SJSA1 (cell line): ENCODE measurements at regions not wholly inside any gene's neighbourhood (a gene's known extent, or its start where the extent isn't known, plus 50 kb on each side); places are given as distances from the start of the nearest gene placed in this dataset.
"Not testable (repeated sequence)": the region's sequence is repeated elsewhere in the genome, so short reads cannot be mapped to it uniquely, and the experiment has no call there.

ENCODE experiments used
- DNase-seq, 2 experiments: peaks; one replicate each; pipeline ENCODE4 v3.0.0-alpha.2; 2015 to 2020; ENCODE audit warnings: low spot score in 2 of 2, low read depth in 1 of 2
- H3K27ac ChIP-seq: fragments of 250-450 bp; sonication (Bioruptor Pico); 2 replicates; pipeline ENCODE4 v1.5.1; 2020; ENCODE audit warnings: mild to moderate bottlenecking, moderate library complexity
- H3K27me3 ChIP-seq: fragments of 250-450 bp; sonication (Bioruptor Pico); replicated peaks from 2 replicates; pipeline ENCODE4 v1.5.1; 2020; ENCODE audit warnings: mild to moderate bottlenecking, moderate library complexity
- H3K36me3 ChIP-seq: fragments of 250-450 bp; sonication (Bioruptor Pico); 2 replicates; pipeline ENCODE4 v1.5.1; 2020; ENCODE audit warnings: mild to moderate bottlenecking
- H3K4me1 ChIP-seq: fragments of 250-450 bp; sonication (Bioruptor Pico); replicated peaks from 2 replicates; pipeline ENCODE4 v1.6.1; 2021; ENCODE audit warnings: mild to moderate bottlenecking
- H3K4me3 ChIP-seq: fragments of 250-450 bp; sonication (Bioruptor Pico); 2 replicates; pipeline ENCODE4 v1.5.1; 2020; ENCODE audit warnings: mild to moderate bottlenecking
- H3K9me3 ChIP-seq: fragments of 250-450 bp; sonication (Bioruptor Pico); replicated peaks from 2 replicates; pipeline ENCODE4 v1.5.1; 2020; ENCODE audit warnings: mild to moderate bottlenecking

GRCh38 chr6:14290772-14291330 lies 173.3 kb downstream of the CD83 start:
- Histone ChIP-seq H3K4me1 (no peaks in the 10 kb centered on the region), H3K27ac (no peak overlapping the region)
- no peak for DNase-seq

DNA sequence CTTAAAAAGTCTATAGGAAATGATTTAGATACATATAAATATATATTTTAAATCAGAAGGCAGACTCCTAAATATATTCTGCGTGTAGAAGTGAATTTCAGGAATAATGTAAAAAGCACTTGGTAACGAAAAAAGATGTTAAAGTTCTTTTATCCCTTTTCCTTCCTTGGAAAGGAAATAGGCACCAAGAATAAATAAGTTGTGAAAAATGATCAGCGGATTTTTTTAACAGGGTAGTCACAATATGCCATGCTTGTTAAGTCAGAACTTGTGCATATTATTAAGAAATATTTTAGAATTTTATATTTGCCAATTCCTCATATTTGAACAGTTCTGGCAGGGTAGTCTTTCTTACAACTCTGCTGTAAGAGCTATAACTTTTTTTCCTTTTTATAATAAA lies 173.8 kb downstream of the CD83 start:
- no peaks in the 10 kb centered on the region for H3K27me3 ChIP-seq
- no peaks in the 10 kb centered on the region; the same call in 1 of the 2 replicates for H3K9me3 ChIP-seq
- H3K4me3 ChIP-seq = no peak overlapping the region
- H3K27ac ChIP-seq = no peak overlapping the region
- no peak for DNase-seq
- H3K36me3 ChIP-seq = no peaks in the 10 kb centered on the region
- no peaks in the 10 kb centered on the region for H3K4me1 ChIP-seq

More at GRCh38 chr6:14290772-14291330, 173.3 kb downstream of the CD83 start:
- Histone ChIP-seq H3K36me3 (no peaks in the 10 kb centered on the region), H3K4me3 (no peak overlapping the region), H3K9me3 (no peaks in the 10 kb centered on the region; the same call in 1 of the 2 replicates), H3K27me3 (no peaks in the 10 kb centered on the region)

DNA sequence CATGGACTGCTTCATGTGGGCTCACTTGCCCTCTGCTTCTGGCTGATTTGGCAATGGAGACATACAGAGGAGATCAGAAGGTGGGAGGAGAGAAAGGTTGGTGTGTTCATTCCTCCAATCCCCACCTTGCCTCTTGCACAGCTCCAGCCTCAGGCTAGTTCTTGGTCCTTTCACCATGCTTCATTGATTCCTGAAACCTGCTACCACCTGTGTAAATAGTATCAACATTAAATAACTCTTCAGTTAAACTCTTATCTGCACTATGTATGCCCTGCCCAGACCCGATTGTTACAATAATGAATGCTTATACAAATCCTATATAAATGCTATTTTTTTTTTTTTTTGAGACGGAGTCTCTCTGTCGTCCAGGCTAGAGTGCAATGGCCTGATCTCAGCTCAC lies 174.5 kb downstream of the CD83 start:
- DNase-seq = no peak
- no peaks in the 10 kb centered on the region for H3K36me3 ChIP-seq
- H3K4me3 ChIP-seq = no peak overlapping the region
- H3K27ac ChIP-seq = no peak overlapping the region
- no peaks in the 10 kb centered on the region; the same call in 1 of the 2 replicates for H3K9me3 ChIP-seq
- no peaks in the 10 kb centered on the region for H3K27me3 ChIP-seq
- no peaks in the 10 kb centered on the region for H3K4me1 ChIP-seq

DNA sequence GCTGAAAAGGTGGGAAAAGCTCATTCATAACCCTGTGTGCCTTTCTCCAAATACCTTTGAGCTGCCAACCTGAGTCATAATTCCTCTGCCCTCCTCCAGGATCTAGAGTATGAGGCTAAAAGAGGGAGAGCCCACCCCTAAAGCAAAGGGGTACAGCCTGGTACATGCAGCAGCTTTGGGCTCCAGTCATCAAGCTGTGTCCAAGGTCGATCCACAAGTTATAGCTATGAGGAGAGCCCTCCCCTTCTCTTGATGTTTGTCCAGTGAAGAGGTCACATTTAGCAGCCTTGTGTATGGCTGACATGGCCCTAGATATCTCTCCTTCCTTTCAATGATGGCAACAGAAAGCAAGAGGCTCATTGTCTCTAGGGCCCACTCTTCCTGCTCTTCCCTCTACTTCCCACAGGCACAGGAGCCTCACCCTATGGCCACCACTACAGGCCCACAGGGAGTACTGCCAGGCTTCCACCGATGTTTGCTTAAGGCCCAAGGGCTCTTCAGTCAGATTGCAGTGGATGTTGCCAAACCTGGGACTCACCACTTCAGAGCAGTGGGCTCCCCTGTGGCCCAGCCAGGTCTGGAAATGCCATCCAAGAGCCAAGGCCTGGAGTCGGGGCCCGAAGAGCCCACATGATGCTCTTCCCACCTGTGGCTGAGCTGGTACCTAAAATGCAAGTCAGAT lies 176.8 kb downstream of the CD83 start:
- Histone ChIP-seq H3K27ac (no peak overlapping the region), H3K9me3 (no peaks in the 10 kb centered on the region), H3K4me3 (no peak overlapping the region), H3K4me1 (no peaks in the 10 kb centered on the region), H3K36me3 (no peaks in the 10 kb centered on the region), H3K27me3 (no peaks in the 10 kb centered on the region)
- no peak for DNase-seq

- not testable (repeated sequence) for H3K27me3 ChIP-seq, H3K9me3 ChIP-seq, H3K36me3 ChIP-seq, H3K4me1 ChIP-seq, DNase-seq, H3K27ac ChIP-seq, H3K4me3 ChIP-seq
Observed at GRCh38 chr6:14296698-14297097, 179.1 kb downstream of the CD83 start.

GRCh38 chr6:14297118-14297517 lies 179.5 kb downstream of the CD83 start:
- H3K4me1 ChIP-seq, H3K4me3 ChIP-seq, H3K36me3 ChIP-seq, H3K27me3 ChIP-seq, DNase-seq, H3K9me3 ChIP-seq, H3K27ac ChIP-seq: not testable (repeated sequence)

DNA sequence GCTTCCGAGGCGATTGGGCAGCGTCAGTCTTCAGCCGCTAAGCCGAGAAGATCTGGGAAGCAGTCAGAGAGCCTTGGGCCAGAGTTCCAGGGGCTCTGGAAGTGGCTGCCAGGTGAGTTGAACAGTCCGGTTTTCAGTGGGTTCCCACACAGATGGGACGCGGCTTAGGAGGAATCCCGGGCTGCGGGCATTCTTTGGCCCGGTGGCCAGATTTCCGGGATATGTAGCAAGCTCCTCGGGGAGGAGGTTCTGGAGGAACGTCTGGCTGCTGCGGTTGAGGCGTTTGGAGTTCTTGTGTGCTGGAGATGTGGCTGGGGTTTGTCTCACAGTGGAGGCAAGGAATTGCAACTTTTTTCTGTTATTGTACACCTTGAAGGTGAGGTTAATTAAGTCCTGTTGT lies 182.6 kb downstream of the CD83 start:
- H3K36me3 ChIP-seq, H3K27me3 ChIP-seq, DNase-seq, H3K4me1 ChIP-seq, H3K27ac ChIP-seq, H3K9me3 ChIP-seq, H3K4me3 ChIP-seq: not testable (repeated sequence)

GRCh38 chr6:14300721-14301120 lies 183.1 kb downstream of the CD83 start:
- DNase-seq, H3K9me3 ChIP-seq, H3K4me3 ChIP-seq, H3K36me3 ChIP-seq, H3K27me3 ChIP-seq, H3K4me1 ChIP-seq, H3K27ac ChIP-seq: not testable (repeated sequence)

GRCh38 chr6:14301477-14301876 lies 183.9 kb downstream of the CD83 start:
- H3K4me3 ChIP-seq, H3K27me3 ChIP-seq, H3K27ac ChIP-seq, DNase-seq, H3K4me1 ChIP-seq, H3K9me3 ChIP-seq, H3K36me3 ChIP-seq: not testable (repeated sequence)

GRCh38 chr6:14305131-14305530 lies 187.6 kb downstream of the CD83 start:
- H3K36me3 ChIP-seq = no peaks in the 10 kb centered on the region
- no peak overlapping the region for H3K27ac ChIP-seq

GRCh38 chr6:14305624-14306023 lies 188.1 kb downstream of the CD83 start:
- DNase-seq = no peak
- Histone ChIP-seq H3K4me1 (no peaks in the 10 kb centered on the region), H3K27ac (no peak overlapping the region), H3K4me3 (no peak overlapping the region), H3K36me3 (no peaks in the 10 kb centered on the region), H3K27me3 (no peaks in the 10 kb centered on the region), H3K9me3 (peaks cover 7% of the 10 kb centered on the region; the same call in 1 of the 2 replicates)

More at GRCh38 chr6:14305131-14305530, 187.6 kb downstream of the CD83 start:
- Histone ChIP-seq H3K4me3 (no peak overlapping the region), H3K27me3 (no peaks in the 10 kb centered on the region), H3K9me3 (peaks cover 7% of the 10 kb centered on the region; the same call in 1 of the 2 replicates), H3K4me1 (no peaks in the 10 kb centered on the region)
- no peak for DNase-seq

DNA sequence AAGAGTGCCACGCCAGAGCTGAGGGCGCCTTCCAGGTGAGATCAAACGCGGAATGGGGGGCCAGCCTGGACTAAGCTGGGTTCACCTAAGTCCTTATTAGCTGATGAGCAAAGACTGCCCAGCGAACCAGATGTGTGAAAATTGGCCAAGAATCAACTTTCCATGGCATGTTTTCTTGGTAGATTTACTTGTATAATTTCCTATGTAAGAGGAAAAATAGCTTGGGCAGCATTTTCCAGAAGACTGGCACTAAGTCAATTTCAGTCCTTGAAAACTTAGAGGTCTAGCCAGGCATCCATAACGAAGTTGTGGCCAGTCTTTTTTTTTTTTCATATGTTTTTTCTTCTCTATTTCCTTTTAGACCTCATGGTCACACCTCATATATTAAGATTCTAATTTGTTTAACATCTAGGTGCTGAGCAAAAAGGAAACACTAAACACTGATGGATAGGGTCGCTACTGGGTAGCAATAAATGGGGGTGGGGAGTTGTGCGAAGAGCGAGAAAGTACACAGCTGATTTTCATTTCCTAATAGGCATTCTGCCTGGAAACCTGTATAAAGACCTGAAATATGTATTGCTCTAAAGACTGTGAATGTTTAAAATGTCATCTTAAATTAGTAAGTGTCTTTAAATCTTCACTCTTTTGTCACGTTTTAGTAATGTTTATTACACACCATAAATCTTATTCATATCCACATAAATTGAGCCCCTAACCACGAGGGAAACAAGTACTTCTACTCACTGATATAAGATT lies 188.8 kb downstream of the CD83 start:
- no peaks in the 10 kb centered on the region for H3K36me3 ChIP-seq
- no peak overlapping the region for H3K4me3 ChIP-seq
- no peaks in the 10 kb centered on the region for H3K4me1 ChIP-seq
- H3K9me3 ChIP-seq = peaks cover 7% of the 10 kb centered on the region; the same call in 1 of the 2 replicates
- H3K27me3 ChIP-seq = no peaks in the 10 kb centered on the region
- no peak overlapping the region for H3K27ac ChIP-seq
- no peak for DNase-seq

- Histone ChIP-seq H3K9me3 (peaks cover 1% of the 10 kb centered on the region; the same call in 1 of the 2 replicates), H3K27me3 (no peaks in the 10 kb centered on the region), H3K36me3 (no peaks in the 10 kb centered on the region), H3K4me3 (no peak overlapping the region), H3K27ac (no peak overlapping the region), H3K4me1 (no peaks in the 10 kb centered on the region)
- DNase-seq = no peak
Observed at GRCh38 chr6:14309516-14309915, 191.9 kb downstream of the CD83 start.

DNA sequence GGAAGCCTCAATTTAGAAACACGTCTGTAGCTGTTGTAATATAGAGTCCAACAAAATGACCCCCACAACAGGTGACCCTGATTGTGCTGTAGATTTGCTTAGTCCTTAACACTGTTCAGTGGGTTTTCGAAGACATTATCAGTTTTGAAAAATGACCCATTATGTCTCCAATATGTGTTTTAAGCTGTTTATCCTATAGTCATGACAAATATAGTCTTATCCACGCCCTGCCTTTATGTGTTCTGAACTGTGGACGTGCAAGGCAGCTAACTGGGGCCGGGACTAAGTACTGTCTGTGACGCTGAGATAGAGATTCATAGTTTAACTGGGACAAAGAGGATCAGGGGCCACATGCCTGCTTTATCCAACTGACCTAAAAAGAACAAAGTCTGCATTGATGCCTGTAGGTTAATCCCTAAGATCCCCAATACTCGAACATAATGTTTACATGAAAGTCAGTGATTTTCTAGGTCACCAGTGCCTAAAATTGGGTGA lies 192.4 kb downstream of the CD83 start:
- no peaks in the 10 kb centered on the region for H3K4me1 ChIP-seq
- no peaks in the 10 kb centered on the region for H3K36me3 ChIP-seq
- H3K9me3 ChIP-seq = no peaks in the 10 kb centered on the region; the same call in 1 of the 2 replicates
- H3K4me3 ChIP-seq = no peak overlapping the region
- no peaks in the 10 kb centered on the region for H3K27me3 ChIP-seq
- no peak for DNase-seq
- H3K27ac ChIP-seq = no peak overlapping the region
